ENCODE measurements at regions not wholly inside any gene's neighbourhood (a gene's known extent, or its start where the extent isn't known, plus 50 kb on each side); places are given as distances from the start of the nearest gene placed in this dataset.

DNA sequence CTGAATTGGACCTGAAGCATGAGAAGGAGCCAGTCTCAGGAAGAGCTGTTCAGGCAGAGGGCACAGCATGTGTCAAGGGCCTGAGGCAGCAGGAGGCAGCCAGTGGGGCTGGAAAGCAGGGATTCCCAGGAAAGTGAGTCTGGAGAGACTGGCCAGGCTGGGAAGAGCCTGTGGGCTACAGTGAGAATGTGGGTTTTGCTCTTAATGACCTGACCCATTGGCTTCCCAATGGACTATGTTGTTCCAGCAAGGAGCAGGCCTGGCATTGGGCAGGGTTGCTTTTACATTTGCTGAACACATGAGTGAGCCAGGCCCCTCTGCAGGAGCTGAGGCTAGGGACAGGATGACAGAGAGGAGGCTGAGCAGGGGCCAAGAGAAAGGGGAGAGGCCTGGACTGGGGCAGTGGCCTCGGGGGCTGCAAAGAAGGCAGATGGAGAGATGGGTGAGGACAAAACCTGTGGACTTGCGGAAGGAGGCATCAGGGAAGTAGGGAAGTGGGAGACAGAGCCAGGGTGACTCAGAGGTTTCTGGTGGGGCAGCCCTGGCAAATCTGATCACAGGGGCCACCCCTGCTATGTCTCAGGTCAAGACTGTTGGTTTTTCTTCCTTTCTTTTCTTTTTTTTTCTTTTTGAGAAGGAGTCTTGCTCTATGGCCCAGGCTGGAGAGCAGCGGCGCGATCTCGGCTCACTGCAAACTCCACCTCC is 65.9 kb upstream of the NEK6 start:
- no peak for DNase-seq (ENCODE audit: low read depth)

DNA sequence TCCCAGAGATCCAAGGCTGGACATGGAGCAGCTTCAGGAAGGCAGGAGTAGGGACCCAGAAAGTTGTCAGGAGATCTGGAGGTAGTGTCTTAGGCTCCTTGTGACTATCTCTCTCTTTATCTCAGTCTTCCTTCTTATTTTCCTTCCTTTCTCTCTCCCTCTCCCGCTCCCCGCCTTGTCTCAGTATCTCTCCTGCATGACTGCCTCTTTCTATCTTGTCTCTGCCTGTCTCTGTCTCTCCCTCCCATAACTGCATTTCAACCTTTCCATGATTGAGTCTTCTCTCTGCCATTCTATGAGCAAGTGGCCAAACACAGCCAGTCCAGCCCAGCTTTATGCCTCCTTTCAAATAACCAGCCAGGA is 61.0 kb upstream of the NEK6 start:
- DNase-seq (ENCODE audit: low read depth): no peak
- TF ChIP-seq, protein P1, sequence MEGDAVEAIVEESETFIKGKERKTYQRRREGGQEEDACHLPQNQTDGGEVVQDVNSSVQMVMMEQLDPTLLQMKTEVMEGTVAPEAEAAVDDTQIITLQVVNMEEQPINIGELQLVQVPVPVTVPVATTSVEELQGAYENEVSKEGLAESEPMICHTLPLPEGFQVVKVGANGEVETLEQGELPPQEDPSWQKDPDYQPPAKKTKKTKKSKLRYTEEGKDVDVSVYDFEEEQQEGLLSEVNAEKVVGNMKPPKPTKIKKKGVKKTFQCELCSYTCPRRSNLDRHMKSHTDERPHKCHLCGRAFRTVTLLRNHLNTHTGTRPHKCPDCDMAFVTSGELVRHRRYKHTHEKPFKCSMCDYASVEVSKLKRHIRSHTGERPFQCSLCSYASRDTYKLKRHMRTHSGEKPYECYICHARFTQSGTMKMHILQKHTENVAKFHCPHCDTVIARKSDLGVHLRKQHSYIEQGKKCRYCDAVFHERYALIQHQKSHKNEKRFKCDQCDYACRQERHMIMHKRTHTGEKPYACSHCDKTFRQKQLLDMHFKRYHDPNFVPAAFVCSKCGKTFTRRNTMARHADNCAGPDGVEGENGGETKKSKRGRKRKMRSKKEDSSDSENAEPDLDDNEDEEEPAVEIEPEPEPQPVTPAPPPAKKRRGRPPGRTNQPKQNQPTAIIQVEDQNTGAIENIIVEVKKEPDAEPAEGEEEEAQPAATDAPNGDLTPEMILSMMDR (IDR thresholded peaks at IDR 0.05; ENCODE audit: insufficient read depth, low read depth, low read length, missing control alignments): no peak
- H3K4me3 ChIP-seq (ENCODE audit: low read length): no peak overlapping the region

More for the DNA sequence above, 65.9 kb upstream of the NEK6 start:
- H3K4me3 ChIP-seq (ENCODE audit: low read length): no peak overlapping the region
- TF ChIP-seq, protein P1 (IDR thresholded peaks at IDR 0.05; ENCODE audit: insufficient read depth, low read depth, low read length, missing control alignments): no peak

DNA sequence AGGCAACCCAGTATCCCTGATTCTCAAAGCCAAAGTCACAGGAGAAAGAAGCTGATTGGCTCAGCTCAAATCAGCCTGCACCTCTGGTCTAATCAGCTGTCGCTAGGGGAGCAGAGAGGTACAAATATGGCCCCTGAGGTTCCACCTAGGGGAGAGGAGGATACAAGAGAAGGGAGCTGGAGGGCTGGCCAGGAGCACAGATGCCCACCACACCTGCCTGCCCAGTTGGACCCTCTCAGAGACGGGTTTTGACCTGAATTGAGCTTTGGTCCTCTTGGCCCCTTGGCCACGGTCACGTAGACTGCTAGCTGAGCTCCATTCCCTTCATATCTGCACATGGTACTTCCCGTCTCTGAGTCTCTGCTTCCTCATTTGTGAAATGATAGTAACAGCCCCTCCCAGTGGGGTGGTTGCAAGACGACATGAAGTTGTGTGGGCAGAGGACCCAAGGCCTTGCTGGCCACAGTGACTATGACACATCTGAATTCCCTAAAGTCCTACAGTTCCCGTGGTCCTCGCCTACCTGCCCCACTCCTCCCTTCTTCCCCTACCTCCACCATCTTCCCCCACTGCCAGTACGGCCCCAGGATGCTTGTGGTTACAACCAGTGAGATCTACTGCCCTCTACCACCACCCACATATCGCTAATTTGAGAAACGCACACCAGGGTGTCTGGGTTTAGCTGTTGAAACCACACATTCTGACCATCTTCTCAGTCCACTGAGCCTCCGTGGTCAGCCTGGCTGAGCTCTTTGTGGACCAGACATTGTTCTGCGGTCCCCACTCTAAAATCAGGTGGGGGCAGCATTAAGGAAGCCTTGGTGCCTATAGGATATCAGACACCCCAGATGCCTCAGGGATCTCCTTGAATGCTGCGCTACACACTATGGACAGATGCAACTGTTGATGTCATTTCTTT is 60.3 kb upstream of the NEK6 start:
- TF ChIP-seq, protein P1 (IDR thresholded peaks at IDR 0.05; ENCODE audit: insufficient read depth, low read depth, low read length, missing control alignments): no peak
- no peak overlapping the region for H3K4me3 ChIP-seq (ENCODE audit: low read length)
- no peak for DNase-seq (ENCODE audit: low read depth)

DNA sequence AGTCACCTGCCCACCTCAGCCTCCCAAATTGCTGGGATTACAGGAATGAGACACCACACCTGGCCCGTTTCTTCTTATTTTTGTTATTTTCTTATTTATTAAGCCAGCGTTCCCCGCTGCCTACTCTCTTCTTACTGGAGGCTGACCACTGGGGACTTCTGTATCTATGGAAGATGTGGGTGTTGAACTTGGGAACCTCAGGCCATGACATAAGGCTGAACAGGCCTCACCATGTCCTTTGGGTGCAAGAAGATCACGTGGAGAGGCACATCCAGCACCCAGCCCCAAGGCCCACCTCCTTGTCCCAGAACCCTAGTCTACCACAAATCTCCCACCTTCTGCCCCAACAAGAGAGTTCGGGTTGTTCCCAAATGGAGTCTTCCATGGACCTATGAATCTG is 59.4 kb upstream of the NEK6 start:
- TF ChIP-seq, protein P1 (IDR thresholded peaks at IDR 0.05; ENCODE audit: insufficient read depth, low read depth, low read length, missing control alignments): no peak
- H3K4me3 ChIP-seq (ENCODE audit: low read length): no peak overlapping the region
- no peak for DNase-seq (ENCODE audit: low read depth)

DNA sequence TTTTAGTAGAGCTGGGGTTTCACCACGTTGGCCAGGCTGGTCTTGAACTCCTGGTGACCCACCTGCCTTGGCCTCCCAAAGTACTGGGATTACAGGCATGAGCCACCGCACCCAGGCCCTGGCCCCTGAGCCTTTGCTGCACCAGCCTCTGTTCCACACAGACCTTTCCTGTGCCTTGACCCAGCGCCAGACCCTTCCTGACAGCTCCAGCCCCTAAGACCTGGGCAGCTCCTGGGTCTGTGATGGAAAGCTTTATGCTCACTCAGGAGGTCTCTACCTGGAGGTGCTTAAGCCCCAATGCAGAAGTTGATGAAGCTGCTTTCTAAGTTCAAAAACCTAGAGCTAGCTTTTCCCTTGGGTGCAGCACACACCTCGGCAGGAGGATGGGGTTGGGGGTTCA is 58.8 kb upstream of the NEK6 start:
- no peak for DNase-seq (ENCODE audit: low read depth)
- H3K4me3 ChIP-seq (ENCODE audit: low read length): no peak overlapping the region
- TF ChIP-seq, protein P1 (IDR thresholded peaks at IDR 0.05; ENCODE audit: insufficient read depth, low read depth, low read length, missing control alignments): no peak

DNA sequence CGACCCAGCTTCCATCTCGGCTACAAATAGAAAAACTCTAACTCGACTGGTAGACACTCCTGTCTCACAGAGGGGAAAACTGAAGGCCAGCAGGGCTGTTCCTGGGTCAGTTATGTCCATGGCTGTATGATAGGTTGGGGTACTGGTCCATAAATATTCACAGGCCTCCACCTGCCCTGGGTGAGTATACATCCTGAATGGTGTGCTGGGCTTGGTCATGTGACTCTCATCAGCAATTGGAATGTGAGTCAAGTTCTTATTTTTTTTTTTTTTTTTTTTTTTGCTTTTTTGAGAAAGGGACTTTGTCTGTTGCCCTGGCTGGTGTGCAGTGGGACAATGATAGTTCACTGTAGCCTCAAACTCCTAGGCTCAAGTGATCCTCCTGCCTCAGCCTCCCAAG is 58.3 kb upstream of the NEK6 start:
- no peak for DNase-seq (ENCODE audit: low read depth)
- TF ChIP-seq, protein P1 (IDR thresholded peaks at IDR 0.05; ENCODE audit: insufficient read depth, low read depth, low read length, missing control alignments): no peak
- no peak overlapping the region for H3K4me3 ChIP-seq (ENCODE audit: low read length)

All from epithelial cell of esophagus (primary cell).